ENCODE measurements at regions not wholly inside any gene's neighbourhood (a gene's known extent, or its start where the extent isn't known, plus 50 kb on each side); places are given as distances from the start of the nearest gene placed in this dataset.

- TF ChIP-seq POLR2A (IDR thresholded peaks at IDR 0.05) = no peak
- TF ChIP-seq, protein P1, sequence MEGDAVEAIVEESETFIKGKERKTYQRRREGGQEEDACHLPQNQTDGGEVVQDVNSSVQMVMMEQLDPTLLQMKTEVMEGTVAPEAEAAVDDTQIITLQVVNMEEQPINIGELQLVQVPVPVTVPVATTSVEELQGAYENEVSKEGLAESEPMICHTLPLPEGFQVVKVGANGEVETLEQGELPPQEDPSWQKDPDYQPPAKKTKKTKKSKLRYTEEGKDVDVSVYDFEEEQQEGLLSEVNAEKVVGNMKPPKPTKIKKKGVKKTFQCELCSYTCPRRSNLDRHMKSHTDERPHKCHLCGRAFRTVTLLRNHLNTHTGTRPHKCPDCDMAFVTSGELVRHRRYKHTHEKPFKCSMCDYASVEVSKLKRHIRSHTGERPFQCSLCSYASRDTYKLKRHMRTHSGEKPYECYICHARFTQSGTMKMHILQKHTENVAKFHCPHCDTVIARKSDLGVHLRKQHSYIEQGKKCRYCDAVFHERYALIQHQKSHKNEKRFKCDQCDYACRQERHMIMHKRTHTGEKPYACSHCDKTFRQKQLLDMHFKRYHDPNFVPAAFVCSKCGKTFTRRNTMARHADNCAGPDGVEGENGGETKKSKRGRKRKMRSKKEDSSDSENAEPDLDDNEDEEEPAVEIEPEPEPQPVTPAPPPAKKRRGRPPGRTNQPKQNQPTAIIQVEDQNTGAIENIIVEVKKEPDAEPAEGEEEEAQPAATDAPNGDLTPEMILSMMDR (IDR thresholded peaks at IDR 0.05) = no peak
Measured at GRCh38 chr12:126685636-126686035, 1581.3 kb upstream of the TMEM132C start.
